Caki2 (cell line): ENCODE measurements at regions not wholly inside any gene's neighbourhood (a gene's known extent, or its start where the extent isn't known, plus 50 kb on each side); places are given as distances from the start of the nearest gene placed in this dataset.
"Not testable (repeated sequence)": the region's sequence is repeated elsewhere in the genome, so short reads cannot be mapped to it uniquely, and the experiment has no call there.

ENCODE experiments used
- DNase-seq: peaks from one replicate; pipeline ENCODE4 v3.0.0-alpha.2; 2015; ENCODE audit warnings: low read depth
- in situ Hi-C: cut with HindIII; loops from 2 replicates; pipeline ENCODE4 v1.10.0; 2016; ENCODE audit warnings: low sequenced_read_pairs, low pct_unique_long_range_greater_than_20kb, mixed read lengths

DNA sequence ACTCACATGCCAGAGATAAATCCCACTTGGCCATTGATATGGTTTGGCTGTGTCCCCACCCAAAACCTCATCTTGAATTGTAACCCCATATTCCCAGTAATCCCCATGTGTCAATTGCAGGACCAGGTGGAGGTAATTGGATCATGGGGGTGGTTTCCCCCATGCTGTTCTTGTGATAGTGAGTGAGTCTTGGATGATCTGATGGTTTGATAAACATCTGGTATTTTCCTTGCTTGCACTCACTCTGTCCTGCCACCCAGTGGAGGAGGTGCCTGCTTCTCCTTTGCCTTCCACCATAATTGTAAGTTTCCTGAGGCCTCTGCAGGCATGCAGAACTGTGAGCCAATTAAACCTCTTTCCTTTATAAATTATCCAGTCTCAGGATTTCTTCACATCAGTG lies 50.4 kb upstream of the B3GAT2 start:
- in situ Hi-C loops, DNase-seq: not testable (repeated sequence)

DNA sequence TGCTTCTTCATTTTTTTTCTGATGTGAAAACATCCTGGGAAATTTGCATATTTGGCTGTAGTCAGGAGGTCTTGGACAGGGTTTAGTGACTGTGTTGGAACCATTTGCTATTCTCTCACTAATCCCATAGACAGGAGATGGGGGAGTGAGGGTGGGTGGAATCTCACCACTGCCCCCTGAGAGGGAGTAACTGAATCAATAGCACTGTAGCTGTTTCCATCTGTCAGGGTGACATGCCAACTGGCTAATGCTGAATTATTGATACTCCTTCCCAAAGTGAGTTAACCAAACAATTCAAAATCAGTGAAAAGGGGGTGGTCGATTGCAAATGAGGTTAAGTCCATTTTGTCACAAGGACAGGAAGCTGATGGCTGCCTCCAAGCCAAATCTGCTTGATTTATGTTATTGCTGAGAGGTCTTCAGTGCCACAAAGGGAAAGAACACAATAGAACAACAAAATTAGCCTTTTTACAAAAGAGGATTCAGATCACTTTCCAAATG lies 55.1 kb upstream of the B3GAT2 start:
- in situ Hi-C loops = no loop called here
- no peak for DNase-seq

DNA sequence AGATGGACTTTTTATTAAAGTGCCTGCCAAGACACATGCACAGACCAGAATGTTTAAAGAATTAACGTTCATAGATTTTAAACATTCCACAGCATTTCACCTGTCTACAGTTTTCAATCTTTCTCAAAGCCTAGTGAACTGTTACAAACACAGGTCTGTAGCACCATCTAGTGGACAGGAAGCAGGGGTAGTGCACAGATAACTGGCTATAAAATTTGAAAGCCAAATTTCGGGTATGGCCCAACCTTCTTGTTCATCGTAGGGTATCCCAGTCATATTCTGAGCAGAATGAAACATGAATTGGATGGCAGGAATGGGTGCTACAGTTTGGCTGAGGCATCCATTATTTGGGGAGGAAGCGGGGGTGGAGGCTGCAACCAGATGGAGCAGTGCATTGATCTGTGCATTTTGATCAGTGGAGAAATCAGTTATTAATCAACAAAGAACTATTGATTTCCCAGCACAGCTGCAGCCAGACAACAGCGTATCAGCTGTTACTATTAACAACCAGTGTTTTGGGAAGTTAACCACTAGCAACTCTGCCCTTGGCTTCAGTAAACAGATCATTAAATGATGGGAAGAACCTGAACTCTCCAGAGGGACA lies 56.1 kb upstream of the B3GAT2 start:
- peak; percentile 31 for DNase-seq
- in situ Hi-C loops = no loop called here

GRCh38 chr6:71015392-71015791 lies 58.5 kb upstream of the B3GAT2 start:
- in situ Hi-C loops = no loop called here

GRCh38 chr6:71028236-71028876 lies 71.5 kb upstream of the B3GAT2 start:
- no peak for DNase-seq
- in situ Hi-C loops = no loop called here

More at GRCh38 chr6:71015392-71015791, 58.5 kb upstream of the B3GAT2 start:
- no peak for DNase-seq

DNA sequence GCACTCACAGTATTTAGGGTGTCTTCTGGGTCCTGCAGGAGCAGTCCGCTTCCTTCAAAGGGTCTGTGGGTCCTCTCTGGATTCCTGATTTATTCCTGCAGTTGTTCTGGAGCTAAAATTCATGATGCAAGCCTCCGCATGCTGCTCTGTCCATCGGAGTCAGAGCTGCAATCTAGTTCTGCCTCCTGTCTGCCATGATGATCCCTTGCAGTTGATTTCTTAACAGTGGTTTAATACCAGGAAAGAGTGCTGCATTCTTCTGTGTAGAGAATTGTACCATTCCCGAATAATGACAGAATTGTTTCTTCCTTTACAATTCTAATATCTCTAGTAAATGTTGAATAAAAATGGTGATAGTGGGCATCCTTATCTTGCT lies 72.0 kb upstream of the B3GAT2 start:
- DNase-seq = no peak
- in situ Hi-C loops = no loop called here

DNA sequence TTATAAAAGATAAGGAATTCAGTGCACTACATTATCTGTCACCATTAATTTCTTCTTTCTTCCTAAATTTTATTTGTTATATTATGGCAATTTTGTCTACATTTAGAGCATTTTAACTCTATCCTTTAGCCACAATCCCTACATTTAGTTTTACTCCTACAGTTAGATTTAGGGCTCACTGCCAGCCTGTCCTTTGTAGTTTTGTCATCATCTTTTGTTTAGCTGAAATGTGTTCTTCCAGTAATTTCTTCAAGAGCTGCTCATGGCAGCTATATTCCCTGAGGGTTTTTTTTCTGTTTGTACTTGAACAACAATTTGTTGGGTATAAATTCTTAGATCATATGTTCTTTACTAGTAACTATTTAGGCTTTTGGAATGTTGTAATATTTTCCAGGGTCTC lies 72.7 kb upstream of the B3GAT2 start:
- no peak for DNase-seq
- in situ Hi-C loops = no loop called here

GRCh38 chr6:71031912-71032311 lies 75.1 kb upstream of the B3GAT2 start:
- in situ Hi-C loops = no loop called here

GRCh38 chr6:71033171-71033570 lies 76.3 kb upstream of the B3GAT2 start:
- in situ Hi-C loops = no loop called here
- no peak for DNase-seq

More at GRCh38 chr6:71031912-71032311, 75.1 kb upstream of the B3GAT2 start:
- DNase-seq = no peak

GRCh38 chr6:71033890-71034289 lies 77.0 kb upstream of the B3GAT2 start:
- in situ Hi-C loops = no loop called here
- no peak for DNase-seq

GRCh38 chr6:71034563-71035345 lies 77.9 kb upstream of the B3GAT2 start:
- DNase-seq = no peak
- in situ Hi-C loops = no loop called here

DNA sequence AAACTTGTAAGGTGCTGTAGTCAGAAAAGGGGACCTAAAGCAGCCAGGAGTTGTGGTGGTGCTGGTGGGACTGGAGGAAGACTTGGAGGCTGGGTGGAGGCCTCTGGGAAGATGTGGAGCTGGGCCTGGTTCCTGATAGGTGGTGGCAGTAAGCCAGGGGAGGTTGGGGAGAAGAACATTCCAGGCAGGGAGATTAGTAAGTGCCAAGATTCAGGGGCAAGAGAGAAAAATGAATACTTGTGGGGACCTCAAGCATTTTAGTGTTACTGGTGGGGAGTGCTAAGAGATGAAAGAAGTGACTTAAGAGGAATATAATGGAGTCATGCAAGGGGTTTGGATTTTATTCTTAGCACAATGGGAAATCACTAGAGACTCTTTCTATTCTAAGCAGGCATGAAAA lies 79.0 kb upstream of the B3GAT2 start:
- in situ Hi-C loops = no loop called here
- DNase-seq = no peak

- in situ Hi-C loops = no loop called here
- no peak for DNase-seq
Measured at GRCh38 chr6:71038711-71039344, 82.0 kb upstream of the B3GAT2 start.

DNA sequence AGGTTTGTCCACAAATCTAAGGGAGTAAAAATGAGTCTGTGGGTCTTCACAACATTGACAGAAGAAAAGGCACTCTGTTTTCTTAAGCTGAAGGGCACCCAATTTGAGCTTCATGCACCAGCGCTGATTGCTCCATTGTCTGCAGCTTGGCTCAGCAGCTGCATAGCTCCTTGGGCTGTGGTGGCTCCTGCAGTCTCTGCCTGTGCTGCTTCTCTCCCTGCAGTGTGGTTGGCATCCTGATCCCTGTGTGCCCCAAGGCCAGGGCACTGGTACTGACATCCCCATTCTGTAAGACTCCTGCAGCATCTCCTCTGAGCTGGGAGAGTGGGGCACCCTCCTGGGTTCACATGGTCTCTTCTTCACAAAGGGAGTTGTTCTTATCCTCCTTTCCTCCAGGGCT lies 83.2 kb upstream of the B3GAT2 start:
- in situ Hi-C loops = no loop called here
- no peak for DNase-seq

DNA sequence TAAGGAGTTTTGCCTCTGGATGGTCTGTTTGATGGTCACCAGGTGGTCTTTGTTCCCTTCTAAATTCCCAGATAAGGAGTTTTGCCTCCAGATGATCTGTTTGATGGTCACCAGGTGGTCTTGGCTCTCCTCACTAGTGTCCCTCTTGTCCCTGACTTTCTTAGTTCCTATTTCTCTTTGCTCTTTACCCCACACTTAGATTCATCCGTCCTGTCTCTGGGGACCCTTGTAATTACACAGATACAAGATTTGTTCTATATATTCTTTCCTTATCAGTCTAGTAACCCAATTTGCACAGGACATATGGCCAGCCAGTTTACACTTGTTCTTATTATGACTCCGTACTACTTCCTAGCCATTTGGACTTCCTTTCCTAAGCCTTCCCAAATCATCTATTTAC lies 84.0 kb upstream of the B3GAT2 start:
- in situ Hi-C loops = no loop called here

GRCh38 chr6:71043902-71044301 lies 87.0 kb upstream of the B3GAT2 start:
- in situ Hi-C loops = no loop called here
- no peak for DNase-seq

More for the DNA sequence above, 84.0 kb upstream of the B3GAT2 start:
- DNase-seq = no peak

DNA sequence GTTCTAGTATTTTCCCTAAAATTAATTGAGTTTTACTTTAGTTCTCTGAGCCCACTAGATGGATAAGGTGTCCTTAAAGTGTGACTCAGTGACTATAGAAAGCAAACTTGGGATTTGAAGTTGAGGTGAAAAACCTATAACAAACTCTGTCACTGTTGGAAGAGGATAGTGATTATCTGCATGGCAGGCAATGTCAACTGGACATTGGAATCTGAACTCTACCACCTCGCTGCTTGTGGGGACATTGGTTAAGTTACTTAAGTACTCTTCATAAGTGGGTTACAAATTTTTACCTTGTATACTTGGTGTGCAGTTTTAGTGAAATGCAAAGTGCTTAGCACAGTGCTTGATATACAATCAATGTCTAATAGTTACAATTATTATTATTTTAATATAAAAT lies 87.9 kb upstream of the B3GAT2 start:
- in situ Hi-C loops = no loop called here
- DNase-seq = no peak

- in situ Hi-C loops = no loop called here
- DNase-seq = no peak
Measured at GRCh38 chr6:71045296-71045695, 88.4 kb upstream of the B3GAT2 start.

DNA sequence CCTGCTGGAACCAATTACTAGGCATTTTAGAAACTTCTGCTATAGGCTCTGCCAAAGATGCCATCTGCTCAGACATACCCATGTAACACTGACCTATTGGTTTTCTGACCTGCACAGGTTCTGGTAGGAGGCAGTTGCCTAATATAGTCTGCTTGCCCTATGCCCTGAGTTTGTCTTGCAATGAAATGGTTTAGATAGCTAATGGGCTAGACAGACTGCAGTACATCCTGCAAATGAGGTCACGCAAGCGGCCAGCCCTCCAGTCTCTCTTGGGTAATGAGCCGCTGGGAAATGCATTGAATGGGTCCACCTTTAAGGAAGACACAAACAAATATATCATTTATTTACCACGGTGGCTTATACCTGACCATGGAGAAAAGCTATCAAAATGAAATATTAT lies 90.6 kb upstream of the B3GAT2 start:
- in situ Hi-C loops = no loop called here
- no peak for DNase-seq
